ENCODE measurements at regions not wholly inside any gene's neighbourhood (a gene's known extent, or its start where the extent isn't known, plus 50 kb on each side); places are given as distances from the start of the nearest gene placed in this dataset.

GRCh38 chr7:41245916-41246315, 457.0 kb downstream of the INHBA start:
- Histone ChIP-seq H3K9me3 (ENCODE audit: control extremely low read depth in 1 of 3, control insufficient read depth in 2 of 3, insufficient read depth in 1 of 3, low read length in 2 of 3) (no peaks in the 10 kb centered on the region), H3K4me1 (ENCODE audit: control insufficient read depth in 2 of 2, insufficient read depth in 2 of 2, low read length in 2 of 2) (no peaks in the 10 kb centered on the region), H4K20me1 (ENCODE audit: control insufficient read depth, insufficient read depth, low read length, poor library complexity, severe bottlenecking) (no peaks in the 10 kb centered on the region), H2AFZ (ENCODE audit: insufficient read depth, low read depth, low read length, poor library complexity, severe bottlenecking) (no peak overlapping the region), H3K36me3 (replicated peaks in 1 of 2; ENCODE audit: control extremely low read depth in 1 of 2, control insufficient read depth in 1 of 2, extremely low read depth in 1 of 2, insufficient read depth in 2 of 2, low read length in 1 of 2) (no peaks in the 10 kb centered on the region), H3K9ac (ENCODE audit: low read length) (no peak overlapping the region), H3K27ac (ENCODE audit: low read length in 2 of 2) (no peak overlapping the region), H3K27me3 (replicated peaks in 1 of 4; ENCODE audit: control extremely low read depth in 1 of 4, control insufficient read depth in 3 of 4, insufficient read depth in 4 of 4, low read length in 3 of 4) (no peaks in the 10 kb centered on the region), H3K4me2 (replicated peaks; ENCODE audit: low read depth, low read length, poor library complexity, severe bottlenecking) (no peak overlapping the region), H3K79me2 (ENCODE audit: control insufficient read depth, insufficient read depth, low read length) (no peaks in the 10 kb centered on the region), H3K4me3 (ENCODE audit: control extremely low read depth in 1 of 5, extremely low read depth in 1 of 5, insufficient read depth in 1 of 5, low read depth in 2 of 5, low read length in 4 of 5) (no peak overlapping the region)
- Mint-ChIP-seq H3K27me3 (peaks cover 4% of the 10 kb centered on the region), H3K4me1 (no peaks in the 10 kb centered on the region), H3K9me3 (ENCODE audit: insufficient read depth) (no peaks in the 10 kb centered on the region), H3K4me3 (no peak overlapping the region), H3K27ac (no peak overlapping the region)
- CTCF ChIA-PET, result no interaction called here
- no CpG with 5 or more reads among the region's 1 CpG for WGBS (ENCODE audit: insufficient coverage)
- intact Hi-C loops (cut with micrococcal nuclease), result no loop called here
- ATAC-seq (ENCODE audit: low read depth) (no peak), DNase-seq (no peak)
- no peak for TF ChIP-seq EZH2 (IDR thresholded peaks at IDR 0.05; ENCODE audit: borderline replicate concordance, insufficient read depth, low read depth, low read length, poor library complexity, severe bottlenecking)
- POLR2A ChIA-PET, result no interaction called here

- Histone ChIP-seq H3K4me3 (ENCODE audit: control extremely low read depth in 1 of 5, extremely low read depth in 1 of 5, insufficient read depth in 1 of 5, low read depth in 2 of 5, low read length in 4 of 5) (no peak overlapping the region), H3K4me2 (replicated peaks; ENCODE audit: low read depth, low read length, poor library complexity, severe bottlenecking) (no peak overlapping the region), H3K9me3 (ENCODE audit: control extremely low read depth in 1 of 3, control insufficient read depth in 2 of 3, insufficient read depth in 1 of 3, low read length in 2 of 3) (no peaks in the 10 kb centered on the region), H3K9ac (ENCODE audit: low read length) (no peak overlapping the region), H3K79me2 (ENCODE audit: control insufficient read depth, insufficient read depth, low read length) (no peaks in the 10 kb centered on the region), H3K36me3 (replicated peaks in 1 of 2; ENCODE audit: control extremely low read depth in 1 of 2, control insufficient read depth in 1 of 2, extremely low read depth in 1 of 2, insufficient read depth in 2 of 2, low read length in 1 of 2) (no peaks in the 10 kb centered on the region), H4K20me1 (ENCODE audit: control insufficient read depth, insufficient read depth, low read length, poor library complexity, severe bottlenecking) (no peaks in the 10 kb centered on the region), H3K27me3 (replicated peaks in 1 of 4; ENCODE audit: control extremely low read depth in 1 of 4, control insufficient read depth in 3 of 4, insufficient read depth in 4 of 4, low read length in 3 of 4) (no peaks in the 10 kb centered on the region), H3K27ac (ENCODE audit: low read length in 2 of 2) (no peak overlapping the region), H3K4me1 (ENCODE audit: control insufficient read depth in 2 of 2, insufficient read depth in 2 of 2, low read length in 2 of 2) (no peaks in the 10 kb centered on the region), H2AFZ (ENCODE audit: insufficient read depth, low read depth, low read length, poor library complexity, severe bottlenecking) (no peak overlapping the region)
- WGBS (ENCODE audit: insufficient coverage), result 78% methylated on average over 3 of the region's 4 CpGs
- Mint-ChIP-seq H3K4me1 (no peaks in the 10 kb centered on the region), H3K27me3 (peaks cover 8% of the 10 kb centered on the region), H3K9me3 (ENCODE audit: insufficient read depth) (no peaks in the 10 kb centered on the region), H3K4me3 (no peak overlapping the region), H3K27ac (no peak overlapping the region)
- ChIA-PET CTCF (no interaction called here), POLR2A (no interaction called here)
- no peak for TF ChIP-seq EZH2 (IDR thresholded peaks at IDR 0.05; ENCODE audit: borderline replicate concordance, insufficient read depth, low read depth, low read length, poor library complexity, severe bottlenecking)
- TF ChIP-seq CTCF (IDR thresholded peaks at IDR 0.05), result no peak
- intact Hi-C loops (cut with micrococcal nuclease), result no loop called here
- no peak for ATAC-seq (ENCODE audit: low read depth)
- DNase-seq, result no peak
These were observed 458.6 kb downstream of the INHBA start for GRCh38 chr7:41244246-41244645.
